GM19467 (cell line): ENCODE measurements at regions not wholly inside any gene's neighbourhood (a gene's known extent, or its start where the extent isn't known, plus 50 kb on each side); places are given as distances from the start of the nearest gene placed in this dataset.

Experiments
- ATAC-seq: cut with Tn5 transposase; IDR thresholded peaks from one replicate; pipeline ENCODE4 v1.9.1; 2021; ENCODE audit warnings: mild to moderate bottlenecking, moderate library complexity; ENCODE audit not compliant: unreplicated experiment

GRCh38 chr12:66045506-66045905 is 85.0 kb downstream of the LLPH start:
- ATAC-seq = no peak

- no peak for ATAC-seq
Measured at GRCh38 chr12:66044731-66045130, 85.8 kb downstream of the LLPH start.

GRCh38 chr12:66043035-66043434 is 87.5 kb downstream of the LLPH start:
- no peak for ATAC-seq

GRCh38 chr12:66041651-66042363 is 88.7 kb downstream of the LLPH start:
- ATAC-seq = no peak

GRCh38 chr12:66036317-66036716 is 94.2 kb downstream of the LLPH start:
- ATAC-seq = no peak

- no peak for ATAC-seq
Measured at GRCh38 chr12:66035288-66035966, 95.1 kb downstream of the LLPH start.

- ATAC-seq = no peak
Measured at GRCh38 chr12:66033151-66033550, 97.4 kb downstream of the LLPH start.

GRCh38 chr12:66032739-66033138 is 97.8 kb downstream of the LLPH start:
- no peak for ATAC-seq

- no peak for ATAC-seq
Measured at GRCh38 chr12:66030217-66030781, 100.3 kb downstream of the LLPH start.

GRCh38 chr12:66028390-66028789 is 102.2 kb downstream of the LLPH start:
- no peak for ATAC-seq

GRCh38 chr12:66025477-66025876 is 105.1 kb downstream of the LLPH start:
- no peak for ATAC-seq

- no peak for ATAC-seq
Measured at GRCh38 chr12:66024949-66025348, 105.6 kb downstream of the LLPH start.

- ATAC-seq = no peak
Measured at GRCh38 chr12:66020481-66020880, 110.1 kb downstream of the LLPH start.

GRCh38 chr12:66017736-66018135 is 112.8 kb downstream of the LLPH start:
- ATAC-seq = no peak
